ENCODE measurements at regions not wholly inside any gene's neighbourhood (a gene's known extent, or its start where the extent isn't known, plus 50 kb on each side); places are given as distances from the start of the nearest gene placed in this dataset.

GRCh38 chr6:11634948-11635347 is 97.4 kb downstream of the TMEM170B start:
- H4K8ac ChIP-seq (ENCODE audit: low read depth in 2 of 2, low read length in 2 of 2): peak overlapping the region in 1 of 2 experiments; percentile 17; a peak in 1 of 4 replicates
- H3K4ac ChIP-seq (ENCODE audit: low read depth, low read length): peak overlapping the region; percentile 80
- H3K56ac ChIP-seq (ENCODE audit: extremely low read depth, insufficient read depth, low read length): no peak overlapping the region
- H3K9me3 ChIP-seq (ENCODE audit: control insufficient read depth, insufficient read depth, low read length): no peaks in the 10 kb centered on the region
- 0 out of 2 replicates have a peak overlapping the region, but pooled peaks have one; percentile 21 for H3K14ac ChIP-seq (replicated peaks; ENCODE audit: low read depth, low read length)
- H2BK5ac ChIP-seq (ENCODE audit: low read depth, low read length, poor library complexity, severe bottlenecking): peak overlapping the region; percentile 30
- H4K5ac ChIP-seq (ENCODE audit: low read depth, low read length): no peak overlapping the region
- H2AK9ac ChIP-seq (replicated peaks; ENCODE audit: low read depth, low read length, poor library complexity): no peak overlapping the region
- H3K18ac ChIP-seq (ENCODE audit: low read depth, low read length): no peak overlapping the region
- H3K4me1 ChIP-seq (ENCODE audit: control insufficient read depth, insufficient read depth, low read length): peaks cover 12% of the 10 kb centered on the region
- in situ Hi-C loops (cut with MboI; ENCODE audit: low sequenced_read_pairs): no loop called here
- H2AFZ ChIP-seq (replicated peaks; ENCODE audit: low read length, poor library complexity): peak overlapping the region; percentile 54
- peak overlapping the region; percentile 46; the same call in 1 of the 2 replicates for H4K91ac ChIP-seq (ENCODE audit: insufficient read depth, low read depth, low read length)
- peak overlapping the region; percentile 90 for H2BK20ac ChIP-seq (ENCODE audit: low read depth, low read length)
- H2BK120ac ChIP-seq (ENCODE audit: low read depth, low read length): peak overlapping the region; percentile 77
- 86% methylated on average over 2 of the region's 4 CpGs; no CpG with 5 or more reads in 1 of the 2 experiments for WGBS, 2 experiments (ENCODE audit: extremely low coverage in 2 of 2, insufficient read length in 1 of 2)
- no peak overlapping the region for H3K27ac ChIP-seq (ENCODE audit: insufficient read depth, low read length)
- intact Hi-C loops (cut with micrococcal nuclease): no loop called here
- H3K23ac ChIP-seq (ENCODE audit: low read depth, low read length): no peak overlapping the region
- peaks cover 23% of the 10 kb centered on the region for H3K9me1 ChIP-seq (ENCODE audit: insufficient read depth, low read length)
- H3K9ac ChIP-seq (ENCODE audit: low read depth, low read length): no peak overlapping the region
- no peaks in the 10 kb centered on the region; a peak in 1 of 4 replicates for H3K79me1 ChIP-seq (ENCODE audit: low read depth in 1 of 2, low read length in 2 of 2)
- peak overlapping the region; percentile 88; the same call in 1 of the 3 replicates for H2BK15ac ChIP-seq (ENCODE audit: low read depth, low read length)
- ChIA-PET CTCF (interaction anchor here (0.7 kb wide), 1 partner anchor 29 kb away, joined by 3 read pairs; no protein-coding TSS in a partner anchor), POLR2A (ENCODE audit: unreplicated experiment) (no interaction called here)
- no peaks in the 10 kb centered on the region for H3K27me3 ChIP-seq (ENCODE audit: control insufficient read depth, insufficient read depth, low read length)
- ATAC-seq (ENCODE audit: low read depth) (no peak), DNase-seq (no peak)
- no peaks in the 10 kb centered on the region for H3K36me3 ChIP-seq (ENCODE audit: control insufficient read depth, insufficient read depth, low read length)
- BruUV-seq (replicated peaks): no TSS peak
- H3K4me2 ChIP-seq (ENCODE audit: low read depth, low read length): no peak overlapping the region
- no peak for TF ChIP-seq NFE2L2 (IDR thresholded peaks at IDR 0.05; ENCODE audit: low read depth, low read length)
- TF ChIP-seq MAZ (IDR thresholded peaks at IDR 0.05; ENCODE audit: borderline replicate concordance, low read depth, low read length): no peak
- no peak for TF ChIP-seq RAD21 (IDR thresholded peaks at IDR 0.05; ENCODE audit: low read length)
- TF ChIP-seq, protein P1, sequence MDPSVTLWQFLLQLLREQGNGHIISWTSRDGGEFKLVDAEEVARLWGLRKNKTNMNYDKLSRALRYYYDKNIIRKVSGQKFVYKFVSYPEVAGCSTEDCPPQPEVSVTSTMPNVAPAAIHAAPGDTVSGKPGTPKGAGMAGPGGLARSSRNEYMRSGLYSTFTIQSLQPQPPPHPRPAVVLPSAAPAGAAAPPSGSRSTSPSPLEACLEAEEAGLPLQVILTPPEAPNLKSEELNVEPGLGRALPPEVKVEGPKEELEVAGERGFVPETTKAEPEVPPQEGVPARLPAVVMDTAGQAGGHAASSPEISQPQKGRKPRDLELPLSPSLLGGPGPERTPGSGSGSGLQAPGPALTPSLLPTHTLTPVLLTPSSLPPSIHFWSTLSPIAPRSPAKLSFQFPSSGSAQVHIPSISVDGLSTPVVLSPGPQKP (IDR thresholded peaks at IDR 0.05; ENCODE audit: borderline replicate concordance, low read depth, low read length): no peak
- no peak for TF ChIP-seq BHLHE40 (IDR thresholded peaks at IDR 0.05; ENCODE audit: low read depth, low read length)
- TF ChIP-seq CHD1 (IDR thresholded peaks at IDR 0.05; ENCODE audit: low read depth, low read length): no peak
- no peak for TF ChIP-seq RFX5 (IDR thresholded peaks at IDR 0.05; ENCODE audit: low read depth, low read length)
- TF ChIP-seq SMC3 (IDR thresholded peaks at IDR 0.05; ENCODE audit: low read depth, low read length): no peak
- H4K20me1 ChIP-seq (ENCODE audit: insufficient read depth, low read length): no peaks in the 10 kb centered on the region
- H2AK5ac ChIP-seq (ENCODE audit: low read depth, low read length): peak overlapping the region; percentile 91
- dilution Hi-C loops (cut with HindIII; ENCODE audit: low sequenced_read_pairs, unreplicated experiment): no loop called here
- H3K4me3 ChIP-seq (ENCODE audit: insufficient read depth, low read depth, low read length): no peak overlapping the region
